GM23338 (cell line): ENCODE measurements at regions not wholly inside any gene's neighbourhood (a gene's known extent, or its start where the extent isn't known, plus 50 kb on each side); places are given as distances from the start of the nearest gene placed in this dataset.

Experiments
- ATAC-seq: fragments of 200-7000 bp; cut with Tn5 transposase; 3 replicates; pipeline ENCODE4 v1.9.1; 2020
- DNase-seq: peaks from one replicate; pipeline ENCODE4 v3.0.0-alpha.2; 2015; ENCODE audit warnings: low spot score
- H2AFZ ChIP-seq: fragments of 200-600 bp; sonication (generic); 2 replicates; pipeline ENCODE4 v1.8.0; 2016; ENCODE audit warnings: antibody characterized with exemption, mild to moderate bottlenecking, moderate library complexity
- H3F3A ChIP-seq: fragments of 200-600 bp; sonication (generic); replicated peaks from 2 replicates; pipeline ENCODE4 v1.8.0; 2017; ENCODE audit warnings: antibody characterized with exemption, mixed run types, low read depth
- H3K27ac ChIP-seq: fragments of 200-600 bp; sonication (generic); 2 replicates; pipeline ENCODE4 v1.6.1; 2016; ENCODE audit warnings: low read depth
- H3K27me3 ChIP-seq: fragments of 200-600 bp; sonication (generic); 2 replicates; pipeline ENCODE4 v1.8.0; 2016; ENCODE audit warnings: mild to moderate bottlenecking, mixed run types, moderate library complexity; ENCODE audit not compliant: insufficient read depth
- H3K36me3 ChIP-seq: fragments of 200-600 bp; sonication (generic); 2 replicates; pipeline ENCODE4 v1.8.0; 2016; ENCODE audit warnings: mild to moderate bottlenecking; ENCODE audit not compliant: insufficient read depth
- H3K4me1 ChIP-seq: fragments of 200-600 bp; sonication (generic); 2 replicates; pipeline ENCODE4 v1.8.0; 2016; ENCODE audit warnings: mild to moderate bottlenecking, moderate library complexity; ENCODE audit not compliant: insufficient read depth
- H3K4me2 ChIP-seq: fragments of 200-600 bp; sonication (generic); 2 replicates; pipeline ENCODE4 v1.7.1; 2017; ENCODE audit warnings: mixed run types
- H3K4me3 ChIP-seq: fragments of 200-600 bp; sonication (generic); 2 replicates; pipeline ENCODE4 v1.6.1; 2016; ENCODE audit warnings: mixed run types
- H3K79me2 ChIP-seq: fragments of 200-600 bp; sonication (generic); replicated peaks from 2 replicates; pipeline ENCODE4 v1.8.0; 2017; ENCODE audit warnings: mild to moderate bottlenecking; ENCODE audit not compliant: insufficient read depth
- H3K9me2 ChIP-seq: fragments of 200-600 bp; sonication (generic); 2 replicates; pipeline ENCODE4 v1.8.0; 2017; ENCODE audit not compliant: insufficient read depth
- H4K20me1 ChIP-seq: fragments of 200-600 bp; sonication (generic); replicated peaks from 2 replicates; pipeline ENCODE4 v1.8.0; 2017; ENCODE audit warnings: mild to moderate bottlenecking; ENCODE audit not compliant: insufficient read depth
- H3K27ac Mint-ChIP-seq: 2 replicates; pipeline ENCODE4 v1.8.0; 2020; ENCODE audit warnings: inconsistent platforms, mild to moderate bottlenecking, moderate library complexity, mixed read lengths
- H3K27me3 Mint-ChIP-seq: 3 replicates; pipeline ENCODE4 v1.8.0; 2022; ENCODE audit warnings: low read depth, mild to moderate bottlenecking, moderate library complexity, mixed read lengths, inconsistent platforms; ENCODE audit not compliant: insufficient read depth, poor library complexity
- H3K36me3 Mint-ChIP-seq: 3 replicates; pipeline ENCODE4 v1.8.0; 2021; ENCODE audit warnings: low read depth, mild to moderate bottlenecking, inconsistent platforms, moderate library complexity, mixed read lengths
- H3K4me1 Mint-ChIP-seq: 3 replicates; pipeline ENCODE4 v1.8.0; 2020; ENCODE audit warnings: mild to moderate bottlenecking, inconsistent platforms, mixed read lengths
- H3K4me3 Mint-ChIP-seq: 3 replicates; pipeline ENCODE4 v1.8.0; 2021; ENCODE audit warnings: moderate library complexity, mild to moderate bottlenecking, inconsistent platforms, mixed read lengths
- H3K9me3 Mint-ChIP-seq: 3 replicates; pipeline ENCODE4 v1.8.0; 2020; ENCODE audit warnings: moderate library complexity, mild to moderate bottlenecking, inconsistent platforms, mixed read lengths
- CREB1 ChIP-seq: fragments of 250-450 bp; sonication (Bioruptor Pico); IDR thresholded peaks from 2 replicates; pipeline ENCODE4 v1.5.0; 2020; ENCODE audit warnings: low read depth, mild to moderate bottlenecking, moderate library complexity
- EZH2 ChIP-seq: fragments of 200-600 bp; sonication (generic); IDR thresholded peaks from one replicate; pipeline ENCODE4 v1.8.0; 2017; ENCODE audit warnings: antibody characterized with exemption, mild to moderate bottlenecking, low read depth; ENCODE audit not compliant: unreplicated experiment
- JUNB ChIP-seq: IDR thresholded peaks from one replicate; pipeline ENCODE4 v1.6.1; 2016; ENCODE audit warnings: antibody characterized with exemption; ENCODE audit not compliant: unreplicated experiment
- NANOG ChIP-seq: IDR thresholded peaks from 2 replicates; pipeline ENCODE4 v1.6.1; 2016; ENCODE audit warnings: antibody characterized with exemption, borderline replicate concordance
- POLR2AphosphoS5 ChIP-seq: IDR thresholded peaks from 2 replicates; pipeline ENCODE4 v1.6.1; 2016; ENCODE audit warnings: antibody characterized with exemption, low read depth
- ZNF114 ChIP-seq: fragments of 250-450 bp; sonication (Bioruptor Pico); IDR thresholded peaks from 2 replicates; pipeline ENCODE4 v1.5.0; 2020; ENCODE audit warnings: mild to moderate bottlenecking, moderate library complexity
- ZNF331 ChIP-seq: fragments of 250-450 bp; sonication (Bioruptor Pico); IDR thresholded peaks from 2 replicates; pipeline ENCODE4 v1.5.0; 2020; ENCODE audit warnings: low read depth, mild to moderate bottlenecking, moderate library complexity
- TF ChIP-seq, protein P1 (sequence below): fragments of 250-450 bp; sonication (Bioruptor Pico); IDR thresholded peaks from 2 replicates; pipeline ENCODE4 v1.5.0; 2020; ENCODE audit warnings: mild to moderate bottlenecking, moderate library complexity
- TF ChIP-seq, protein P2 (sequence below): IDR thresholded peaks from 2 replicates; pipeline ENCODE4 v1.6.1; 2016; ENCODE audit warnings: antibody characterized with exemption

DNA sequence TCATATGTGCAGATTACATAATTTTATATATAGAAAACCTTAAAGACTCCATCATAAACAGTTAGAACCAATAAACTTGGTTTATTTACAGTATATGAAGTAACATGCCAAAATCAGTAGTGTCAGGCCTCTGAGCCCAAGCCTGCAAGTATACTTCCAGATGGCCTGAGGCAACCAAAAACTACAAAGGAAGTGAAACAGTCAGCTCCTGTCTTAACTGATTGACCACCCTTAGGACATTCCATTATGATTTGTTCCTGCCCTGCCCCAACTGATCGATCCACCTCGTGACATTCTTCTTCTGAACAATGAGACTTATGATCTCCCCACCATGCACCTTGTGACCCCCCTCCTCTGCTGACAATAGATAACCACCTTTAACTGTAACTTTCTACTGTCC, 630.3 kb downstream of the AMY1C start (continued):
- TF ChIP-seq EZH2 (no peak), JUNB (no peak)

DNA sequence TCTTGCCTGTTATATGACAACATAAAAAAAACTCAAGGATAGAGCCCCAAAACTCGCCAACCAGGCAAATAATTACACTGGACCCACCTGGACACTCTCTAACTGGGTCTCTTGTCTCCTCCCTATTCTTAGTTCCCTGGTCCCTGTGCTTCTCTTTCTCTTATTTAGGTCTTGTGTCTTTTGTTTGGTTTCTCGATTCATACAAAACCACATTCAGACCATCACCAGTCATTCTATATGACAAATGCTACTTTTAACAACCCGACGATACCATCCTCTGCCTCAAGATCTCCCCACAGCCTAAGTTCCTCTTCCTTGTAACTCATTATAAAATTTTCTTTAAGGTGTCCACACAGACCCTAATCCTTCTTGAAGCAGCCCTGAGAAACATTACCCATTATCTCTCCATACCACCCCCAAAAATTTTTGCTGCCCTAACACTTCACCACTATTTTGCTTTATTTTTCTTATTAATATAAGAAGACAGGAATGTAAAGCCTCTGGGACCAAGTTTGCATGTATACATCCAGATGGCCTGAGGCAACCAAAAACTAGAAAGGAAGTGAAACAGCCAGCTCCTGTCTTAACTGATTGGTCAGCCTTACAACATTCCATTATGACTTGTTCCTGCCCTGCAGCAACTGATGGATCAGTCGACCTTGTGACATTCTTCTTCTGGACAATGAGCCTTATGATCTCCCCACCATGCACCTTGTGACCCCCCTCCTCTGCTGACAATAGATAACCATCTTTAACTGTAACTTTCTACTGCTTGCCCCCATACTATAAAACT, 638.2 kb downstream of the AMY1C start:
- no peak overlapping the region for H3K4me3 ChIP-seq
- no peak for TF ChIP-seq ZNF331 (CRISPR knock-in tag)
- no peak for TF ChIP-seq EZH2
- TF ChIP-seq, protein P1, sequence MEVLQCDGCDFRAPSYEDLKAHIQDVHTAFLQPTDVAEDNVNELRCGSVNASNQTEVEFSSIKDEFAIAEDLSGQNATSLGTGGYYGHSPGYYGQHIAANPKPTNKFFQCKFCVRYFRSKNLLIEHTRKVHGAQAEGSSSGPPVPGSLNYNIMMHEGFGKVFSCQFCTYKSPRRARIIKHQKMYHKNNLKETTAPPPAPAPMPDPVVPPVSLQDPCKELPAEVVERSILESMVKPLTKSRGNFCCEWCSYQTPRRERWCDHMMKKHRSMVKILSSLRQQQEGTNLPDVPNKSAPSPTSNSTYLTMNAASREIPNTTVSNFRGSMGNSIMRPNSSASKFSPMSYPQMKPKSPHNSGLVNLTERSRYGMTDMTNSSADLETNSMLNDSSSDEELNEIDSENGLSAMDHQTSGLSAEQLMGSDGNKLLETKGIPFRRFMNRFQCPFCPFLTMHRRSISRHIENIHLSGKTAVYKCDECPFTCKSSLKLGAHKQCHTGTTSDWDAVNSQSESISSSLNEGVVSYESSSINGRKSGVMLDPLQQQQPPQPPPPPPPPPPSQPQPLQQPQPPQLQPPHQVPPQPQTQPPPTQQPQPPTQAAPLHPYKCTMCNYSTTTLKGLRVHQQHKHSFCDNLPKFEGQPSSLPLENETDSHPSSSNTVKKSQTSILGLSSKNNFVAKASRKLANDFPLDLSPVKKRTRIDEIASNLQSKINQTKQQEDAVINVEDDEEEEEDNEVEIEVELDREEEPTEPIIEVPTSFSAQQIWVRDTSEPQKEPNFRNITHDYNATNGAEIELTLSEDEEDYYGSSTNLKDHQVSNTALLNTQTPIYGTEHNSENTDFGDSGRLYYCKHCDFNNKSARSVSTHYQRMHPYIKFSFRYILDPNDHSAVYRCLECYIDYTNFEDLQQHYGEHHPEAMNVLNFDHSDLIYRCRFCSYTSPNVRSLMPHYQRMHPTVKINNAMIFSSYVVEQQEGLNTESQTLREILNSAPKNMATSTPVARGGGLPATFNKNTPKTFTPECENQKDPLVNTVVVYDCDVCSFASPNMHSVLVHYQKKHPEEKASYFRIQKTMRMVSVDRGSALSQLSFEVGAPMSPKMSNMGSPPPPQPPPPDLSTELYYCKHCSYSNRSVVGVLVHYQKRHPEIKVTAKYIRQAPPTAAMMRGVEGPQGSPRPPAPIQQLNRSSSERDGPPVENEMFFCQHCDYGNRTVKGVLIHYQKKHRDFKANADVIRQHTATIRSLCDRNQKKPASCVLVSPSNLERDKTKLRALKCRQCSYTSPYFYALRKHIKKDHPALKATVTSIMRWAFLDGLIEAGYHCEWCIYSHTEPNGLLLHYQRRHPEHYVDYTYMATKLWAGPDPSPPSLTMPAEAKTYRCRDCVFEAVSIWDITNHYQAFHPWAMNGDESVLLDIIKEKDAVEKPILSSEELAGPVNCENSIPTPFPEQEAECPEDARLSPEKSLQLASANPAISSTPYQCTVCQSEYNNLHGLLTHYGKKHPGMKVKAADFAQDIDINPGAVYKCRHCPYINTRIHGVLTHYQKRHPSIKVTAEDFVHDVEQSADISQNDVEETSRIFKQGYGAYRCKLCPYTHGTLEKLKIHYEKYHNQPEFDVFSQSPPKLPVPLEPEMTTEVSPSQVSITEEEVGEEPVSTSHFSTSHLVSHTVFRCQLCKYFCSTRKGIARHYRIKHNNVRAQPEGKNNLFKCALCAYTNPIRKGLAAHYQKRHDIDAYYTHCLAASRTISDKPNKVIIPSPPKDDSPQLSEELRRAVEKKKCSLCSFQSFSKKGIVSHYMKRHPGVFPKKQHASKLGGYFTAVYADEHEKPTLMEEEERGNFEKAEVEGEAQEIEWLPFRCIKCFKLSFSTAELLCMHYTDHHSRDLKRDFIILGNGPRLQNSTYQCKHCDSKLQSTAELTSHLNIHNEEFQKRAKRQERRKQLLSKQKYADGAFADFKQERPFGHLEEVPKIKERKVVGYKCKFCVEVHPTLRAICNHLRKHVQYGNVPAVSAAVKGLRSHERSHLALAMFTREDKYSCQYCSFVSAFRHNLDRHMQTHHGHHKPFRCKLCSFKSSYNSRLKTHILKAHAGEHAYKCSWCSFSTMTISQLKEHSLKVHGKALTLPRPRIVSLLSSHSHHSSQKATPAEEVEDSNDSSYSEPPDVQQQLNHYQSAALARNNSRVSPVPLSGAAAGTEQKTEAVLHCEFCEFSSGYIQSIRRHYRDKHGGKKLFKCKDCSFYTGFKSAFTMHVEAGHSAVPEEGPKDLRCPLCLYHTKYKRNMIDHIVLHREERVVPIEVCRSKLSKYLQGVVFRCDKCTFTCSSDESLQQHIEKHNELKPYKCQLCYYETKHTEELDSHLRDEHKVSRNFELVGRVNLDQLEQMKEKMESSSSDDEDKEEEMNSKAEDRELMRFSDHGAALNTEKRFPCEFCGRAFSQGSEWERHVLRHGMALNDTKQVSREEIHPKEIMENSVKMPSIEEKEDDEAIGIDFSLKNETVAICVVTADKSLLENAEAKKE (CRISPR knock-in tag) = no peak
- TF ChIP-seq NANOG = no peak
- TF ChIP-seq POLR2AphosphoS5 = no peak
- TF ChIP-seq, protein P2, sequence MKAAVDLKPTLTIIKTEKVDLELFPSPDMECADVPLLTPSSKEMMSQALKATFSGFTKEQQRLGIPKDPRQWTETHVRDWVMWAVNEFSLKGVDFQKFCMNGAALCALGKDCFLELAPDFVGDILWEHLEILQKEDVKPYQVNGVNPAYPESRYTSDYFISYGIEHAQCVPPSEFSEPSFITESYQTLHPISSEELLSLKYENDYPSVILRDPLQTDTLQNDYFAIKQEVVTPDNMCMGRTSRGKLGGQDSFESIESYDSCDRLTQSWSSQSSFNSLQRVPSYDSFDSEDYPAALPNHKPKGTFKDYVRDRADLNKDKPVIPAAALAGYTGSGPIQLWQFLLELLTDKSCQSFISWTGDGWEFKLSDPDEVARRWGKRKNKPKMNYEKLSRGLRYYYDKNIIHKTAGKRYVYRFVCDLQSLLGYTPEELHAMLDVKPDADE = no peak
- no peak for TF ChIP-seq CREB1 (CRISPR knock-in tag)
- TF ChIP-seq ZNF114 (CRISPR knock-in tag) = no peak
- TF ChIP-seq JUNB = no peak
- Mint-ChIP-seq H3K4me1 (no peaks in the 10 kb centered on the region), H3K27ac (no peak overlapping the region), H3K27me3 (no peaks in the 10 kb centered on the region), H3K4me3 (no peak overlapping the region), H3K9me3 (no peaks in the 10 kb centered on the region), H3K36me3 (no peaks in the 10 kb centered on the region)
- H3K36me3 ChIP-seq = no peaks in the 10 kb centered on the region
- H3K27me3 ChIP-seq = no peaks in the 10 kb centered on the region
- H3K79me2 ChIP-seq = no peaks in the 10 kb centered on the region
- H3K4me1 ChIP-seq = no peaks in the 10 kb centered on the region
- no peak overlapping the region for H2AFZ ChIP-seq
- no peaks in the 10 kb centered on the region for H4K20me1 ChIP-seq
- no peaks in the 10 kb centered on the region for H3F3A ChIP-seq
- H3K4me2 ChIP-seq = no peak overlapping the region
- no peaks in the 10 kb centered on the region for H3K9me2 ChIP-seq
- DNase-seq (no peak), ATAC-seq (no peak)
- no peak overlapping the region for H3K27ac ChIP-seq
